Fibroblast of mammary gland (primary cell): ENCODE measurements at regions not wholly inside any gene's neighbourhood (a gene's known extent, or its start where the extent isn't known, plus 50 kb on each side); places are given as distances from the start of the nearest gene placed in this dataset.

Experiments used
- DNase-seq: peaks from one replicate; pipeline ENCODE4 v3.0.0-alpha.2; 2010; ENCODE audit warnings: low read depth
- H3K4me3 ChIP-seq: 2 replicates; pipeline ENCODE4 v1.5.1; 2011; ENCODE audit warnings: low read depth, mild to moderate bottlenecking, low read length, moderate library complexity; ENCODE audit not compliant: control insufficient read depth
- TF ChIP-seq, protein P1 (sequence below): conservative IDR thresholded peaks from 2 replicates; pipeline ENCODE4 v1.5.1; 2011; ENCODE audit warnings: low read depth, low read length, inconsistent platforms; ENCODE audit not compliant: control insufficient read depth, insufficient read depth

DNA sequence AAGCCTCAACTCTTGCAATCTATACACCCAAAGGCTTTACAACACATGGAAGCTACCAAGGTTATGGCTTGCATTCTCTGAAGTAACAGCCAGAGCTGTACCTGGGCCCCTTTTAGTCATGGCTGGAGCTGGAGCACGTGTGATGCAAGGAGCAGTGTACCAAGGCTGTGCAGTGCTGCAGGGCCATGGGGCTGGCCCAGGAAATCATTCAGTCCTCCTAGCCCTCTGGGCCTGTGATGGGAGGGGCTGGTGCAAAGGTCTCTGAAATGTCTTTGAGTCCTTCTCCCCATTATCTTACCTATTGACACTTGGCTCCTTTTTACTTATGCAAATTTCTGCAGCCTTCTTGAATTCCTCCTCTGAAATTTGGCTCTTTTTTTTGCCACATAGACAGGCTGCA, 500.1 kb upstream of the FAM47C start:
- TF ChIP-seq, protein P1, sequence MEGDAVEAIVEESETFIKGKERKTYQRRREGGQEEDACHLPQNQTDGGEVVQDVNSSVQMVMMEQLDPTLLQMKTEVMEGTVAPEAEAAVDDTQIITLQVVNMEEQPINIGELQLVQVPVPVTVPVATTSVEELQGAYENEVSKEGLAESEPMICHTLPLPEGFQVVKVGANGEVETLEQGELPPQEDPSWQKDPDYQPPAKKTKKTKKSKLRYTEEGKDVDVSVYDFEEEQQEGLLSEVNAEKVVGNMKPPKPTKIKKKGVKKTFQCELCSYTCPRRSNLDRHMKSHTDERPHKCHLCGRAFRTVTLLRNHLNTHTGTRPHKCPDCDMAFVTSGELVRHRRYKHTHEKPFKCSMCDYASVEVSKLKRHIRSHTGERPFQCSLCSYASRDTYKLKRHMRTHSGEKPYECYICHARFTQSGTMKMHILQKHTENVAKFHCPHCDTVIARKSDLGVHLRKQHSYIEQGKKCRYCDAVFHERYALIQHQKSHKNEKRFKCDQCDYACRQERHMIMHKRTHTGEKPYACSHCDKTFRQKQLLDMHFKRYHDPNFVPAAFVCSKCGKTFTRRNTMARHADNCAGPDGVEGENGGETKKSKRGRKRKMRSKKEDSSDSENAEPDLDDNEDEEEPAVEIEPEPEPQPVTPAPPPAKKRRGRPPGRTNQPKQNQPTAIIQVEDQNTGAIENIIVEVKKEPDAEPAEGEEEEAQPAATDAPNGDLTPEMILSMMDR: no peak
- H3K4me3 ChIP-seq: no peak overlapping the region
- DNase-seq: no peak

DNA sequence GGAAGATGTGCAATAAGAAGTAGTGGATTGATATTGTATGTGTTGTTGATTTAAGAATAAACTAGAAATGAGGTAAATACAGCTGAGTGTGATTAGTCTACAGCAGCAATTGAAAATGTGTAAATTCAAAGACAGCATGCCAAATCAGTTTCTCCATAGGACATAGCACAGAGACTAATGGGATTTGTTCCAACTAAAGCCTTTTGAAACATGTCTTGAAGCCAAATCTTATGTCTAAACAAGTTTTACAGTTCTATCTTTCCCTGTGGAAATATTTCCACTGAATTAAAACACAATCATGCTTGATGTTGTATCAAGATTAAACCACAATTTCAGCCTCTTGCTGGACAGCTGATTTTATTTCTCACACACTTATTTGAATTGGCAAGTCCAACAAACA, 497.4 kb upstream of the FAM47C start:
- DNase-seq: no peak
- TF ChIP-seq, protein P1: no peak
- H3K4me3 ChIP-seq: no peak overlapping the region

DNA sequence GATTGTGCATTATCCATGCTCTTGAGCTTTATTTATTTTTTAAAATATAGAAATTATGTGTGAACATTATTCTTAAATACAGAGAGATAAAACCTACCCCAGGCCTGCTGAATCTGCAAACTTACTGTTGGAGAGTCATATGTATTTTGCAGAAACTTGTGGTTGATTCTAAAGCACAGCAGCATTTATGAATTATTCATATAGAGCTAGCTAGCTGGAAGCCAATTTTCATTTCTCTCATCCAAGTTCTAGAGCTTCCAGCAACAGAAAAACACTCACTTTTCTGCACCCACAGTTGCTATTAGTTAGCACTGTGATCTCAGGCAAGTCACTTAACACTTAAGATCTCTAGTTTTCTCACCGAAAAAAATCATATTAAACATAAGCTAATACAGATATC, 479.5 kb upstream of the FAM47C start:
- TF ChIP-seq, protein P1: no peak

DNA sequence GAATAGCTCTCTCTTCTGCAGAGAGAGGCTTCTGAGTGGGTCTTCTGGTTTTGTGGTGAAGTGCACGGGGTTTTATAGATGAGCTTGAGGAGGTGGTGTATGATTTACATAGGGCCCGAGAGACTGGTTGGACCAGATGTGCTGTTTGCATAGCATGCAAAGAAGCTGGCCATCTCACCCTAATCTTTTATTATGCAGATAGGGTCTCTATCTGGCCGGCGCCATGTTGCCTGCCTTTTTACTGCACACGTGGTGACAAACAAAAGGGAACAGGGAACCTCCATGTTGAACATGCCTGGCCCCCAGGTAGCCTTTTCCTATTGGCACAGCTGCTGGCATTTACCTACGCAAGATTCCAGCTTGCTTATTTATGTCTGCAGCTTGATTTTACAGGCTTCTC, 473.3 kb upstream of the FAM47C start:
- TF ChIP-seq, protein P1: no peak
- H3K4me3 ChIP-seq: no peak overlapping the region
- DNase-seq: no peak

More for the DNA sequence above, 479.5 kb upstream of the FAM47C start:
- H3K4me3 ChIP-seq: no peak overlapping the region
- DNase-seq: no peak

DNA sequence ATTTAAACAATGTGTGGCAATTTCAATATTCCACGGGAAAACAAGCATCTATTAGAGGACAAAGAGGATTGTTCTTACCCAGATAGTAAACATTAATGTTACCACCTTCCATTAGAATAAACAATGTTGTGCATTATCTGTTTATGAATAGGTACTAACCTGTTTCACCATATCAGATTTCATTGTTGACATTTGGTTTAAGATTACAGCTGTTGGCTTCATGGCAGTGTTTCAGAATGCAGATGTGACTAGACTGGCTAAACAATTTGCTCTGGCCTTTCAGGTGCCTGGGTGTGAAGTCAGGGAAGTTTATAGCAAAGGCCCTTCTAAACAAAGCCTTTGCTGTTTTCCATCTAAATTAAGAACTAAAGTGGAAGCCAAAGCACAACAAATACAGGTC, 464.7 kb upstream of the FAM47C start:
- TF ChIP-seq, protein P1: no peak
- H3K4me3 ChIP-seq: no peak overlapping the region
- no peak for DNase-seq

DNA sequence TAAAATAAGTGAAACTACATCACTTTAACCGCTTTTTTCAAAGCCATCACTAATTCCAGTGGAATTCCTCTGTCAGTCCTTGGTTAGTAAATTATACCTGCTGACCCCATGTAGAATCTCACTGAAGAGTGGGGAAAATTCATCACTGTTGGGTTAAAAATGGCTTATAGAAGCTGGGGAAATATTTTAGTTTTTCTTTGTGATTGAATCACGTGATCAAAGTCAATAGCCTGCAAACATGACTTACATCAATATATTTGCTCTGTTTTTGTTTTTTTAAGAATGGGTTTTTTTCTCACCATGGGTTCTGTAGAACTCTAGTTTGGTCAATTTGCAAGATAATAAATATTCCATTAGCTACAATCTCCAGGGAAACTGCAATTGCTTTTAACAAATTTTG, 445.2 kb upstream of the FAM47C start:
- H3K4me3 ChIP-seq: no peak overlapping the region
- DNase-seq: no peak
- TF ChIP-seq, protein P1: no peak

DNA sequence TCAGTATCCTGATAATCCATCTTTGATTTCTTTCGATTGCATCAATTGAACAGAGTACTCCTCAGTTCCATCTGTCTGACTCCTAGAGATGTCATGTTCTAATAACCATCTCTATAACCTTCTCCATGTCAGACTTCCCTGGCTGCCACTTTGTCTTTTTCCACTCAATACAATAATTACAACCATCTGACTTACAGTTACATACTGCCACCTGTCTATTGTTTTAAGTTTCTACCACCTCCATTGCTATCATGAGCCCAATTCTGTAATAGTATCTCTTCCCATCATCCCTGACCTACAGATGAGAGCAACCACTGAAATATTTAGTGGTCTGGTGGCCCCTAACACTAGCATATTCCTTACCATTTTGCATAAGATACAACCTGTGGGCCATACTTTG, 439.2 kb upstream of the FAM47C start:
- no peak overlapping the region for H3K4me3 ChIP-seq
- DNase-seq: no peak
- TF ChIP-seq, protein P1: no peak
